ENCODE measurements at regions not wholly inside any gene's neighbourhood (a gene's known extent, or its start where the extent isn't known, plus 50 kb on each side); places are given as distances from the start of the nearest gene placed in this dataset.

GRCh38 chr20:34185766-34186620 is 55.2 kb upstream of the ASIP start:
- Histone ChIP-seq H3K4ac (ENCODE audit: low read depth, low read length) (no peak overlapping the region), H4K8ac (replicated peaks; ENCODE audit: insufficient read length, low read depth, low read length) (no peak overlapping the region), H2AFZ (ENCODE audit: low read length) (no peak overlapping the region), H2BK20ac (ENCODE audit: low read depth, low read length, poor library complexity, severe bottlenecking) (no peak overlapping the region), H2AK5ac (ENCODE audit: insufficient read length, low read length) (no peak overlapping the region), H3K18ac (ENCODE audit: insufficient read length, low read depth, low read length) (no peak overlapping the region), H3K23me2 (ENCODE audit: insufficient read length, low read depth, low read length, poor library complexity, severe bottlenecking) (no peaks in the 10 kb centered on the region), H3K56ac (ENCODE audit: insufficient read length, low read depth, low read length) (no peak overlapping the region), H2BK120ac (ENCODE audit: low read depth, low read length, poor library complexity, severe bottlenecking) (no peak overlapping the region), H3K4me1 (ENCODE audit: insufficient read depth, low read length) (no peaks in the 10 kb centered on the region), H3K23ac (ENCODE audit: insufficient read length, low read depth, low read length) (no peak overlapping the region), H2BK5ac (ENCODE audit: insufficient read length, low read length) (no peak overlapping the region), H4K91ac (ENCODE audit: insufficient read length, low read depth, low read length) (no peak overlapping the region), H3K79me2 (ENCODE audit: insufficient read depth, low read length) (no peaks in the 10 kb centered on the region), H3K9ac (ENCODE audit: extremely low read depth, insufficient read length, low read length) (no peak overlapping the region), H3K14ac (ENCODE audit: insufficient read depth, low read length) (no peak overlapping the region), H2BK15ac (ENCODE audit: low read depth, low read length) (no peak overlapping the region), H4K20me1 (ENCODE audit: control insufficient read depth, insufficient read depth, insufficient read length) (no peaks in the 10 kb centered on the region), H3K27ac (ENCODE audit: insufficient read length, low read depth, low read length) (no peak overlapping the region), H3K27me3 (ENCODE audit: insufficient read depth, low read length) (no peaks in the 10 kb centered on the region), H3K4me2 (ENCODE audit: insufficient read depth, insufficient read length, low read length) (no peak overlapping the region), H2BK12ac (ENCODE audit: insufficient read length, low read depth, low read length) (no peak overlapping the region), H3K9me3 (ENCODE audit: control insufficient read depth, low read depth, low read length) (no peaks in the 10 kb centered on the region), H3K79me1 (ENCODE audit: insufficient read depth, low read depth, low read length, poor library complexity, severe bottlenecking) (no peaks in the 10 kb centered on the region), H4K5ac (ENCODE audit: insufficient read length, low read depth, low read length) (no peak overlapping the region), H3T11ph (ENCODE audit: low read length) (no peak overlapping the region)
- DNase-seq: no peak
- TF ChIP-seq CTCF (conservative IDR thresholded peaks at IDR 0.05): no peak
- H3K9me3 Mint-ChIP-seq: no peaks in the 10 kb centered on the region
- WGBS (ENCODE audit: extremely low coverage, insufficient read length, low lambda C conversion rate): no CpG with 5 or more reads among the region's 9 CpGs
- peaks cover 24 to 26% of the 10 kb centered on the region in 2 experiments for H3K4me1 Mint-ChIP-seq
- no peaks in the 10 kb centered on the region for H3K36me3 Mint-ChIP-seq (ENCODE audit: insufficient read depth in 1 of 3, low read depth in 3 of 3)
- peak overlapping the region in 1 of 3 experiments; percentile 36; a peak in 1 of 7 replicates for H3K27ac Mint-ChIP-seq
- no peak overlapping the region for H3K4me3 Mint-ChIP-seq
- peaks cover 3% of the 10 kb centered on the region; the same call in 1 of the 2 replicates for H3K27me3 Mint-ChIP-seq (ENCODE audit: low read depth)

Measured in H9 (cell line).